ENCODE measurements at regions not wholly inside any gene's neighbourhood (a gene's known extent, or its start where the extent isn't known, plus 50 kb on each side); places are given as distances from the start of the nearest gene placed in this dataset.
"Not testable (repeated sequence)": the region's sequence is repeated elsewhere in the genome, so short reads cannot be mapped to it uniquely, and the experiment has no call there.

- Histone ChIP-seq H3K9me3 (no peaks in the 10 kb centered on the region), H3K4me3 (no peak overlapping the region), H3K4me1 (no peaks in the 10 kb centered on the region), H3K27me3 (no peaks in the 10 kb centered on the region), H3K36me3 (no peaks in the 10 kb centered on the region), H3K27ac (no peak overlapping the region)
- intact Hi-C loops (cut with DNase I): no loop called here
- DNase-seq (ENCODE audit: low spot score in 2 of 2): no peak
- no peak for TF ChIP-seq CTCF (IDR thresholded peaks at IDR 0.05)
Observed at GRCh38 chr3:11898611-11899325, 52.1 kb upstream of the TAMM41 start.

- DNase-seq (ENCODE audit: low spot score in 2 of 2); intact Hi-C loops (cut with DNase I); H3K4me3 ChIP-seq; H3K36me3 ChIP-seq; H3K27me3 ChIP-seq; H3K27ac ChIP-seq; H3K4me1 ChIP-seq; H3K9me3 ChIP-seq: not testable (repeated sequence)
Observed at GRCh38 chr3:11899389-11899788, 52.7 kb upstream of the TAMM41 start.

GRCh38 chr3:11899826-11900225, 53.1 kb upstream of the TAMM41 start:
- no peaks in the 10 kb centered on the region for H3K27me3 ChIP-seq
- no peak for DNase-seq (ENCODE audit: low spot score in 2 of 2)
- intact Hi-C loops (cut with DNase I): no loop called here
- no peak overlapping the region for H3K27ac ChIP-seq
- H3K4me3 ChIP-seq: no peak overlapping the region
- H3K4me1 ChIP-seq: no peaks in the 10 kb centered on the region
- H3K36me3 ChIP-seq: no peaks in the 10 kb centered on the region
- no peak for TF ChIP-seq CTCF (IDR thresholded peaks at IDR 0.05)
- no peaks in the 10 kb centered on the region for H3K9me3 ChIP-seq

- no peak for TF ChIP-seq CTCF (IDR thresholded peaks at IDR 0.05)
- Histone ChIP-seq H3K4me3 (no peak overlapping the region), H3K27me3 (no peaks in the 10 kb centered on the region), H3K36me3 (no peaks in the 10 kb centered on the region), H3K9me3 (no peaks in the 10 kb centered on the region), H3K4me1 (no peaks in the 10 kb centered on the region), H3K27ac (no peak overlapping the region)
- intact Hi-C loops (cut with DNase I): no loop called here
- no peak for DNase-seq (ENCODE audit: low spot score in 2 of 2)
Observed at GRCh38 chr3:11900824-11901223, 54.1 kb upstream of the TAMM41 start.

- Histone ChIP-seq H3K36me3 (no peaks in the 10 kb centered on the region), H3K27ac (no peak overlapping the region), H3K4me1 (no peaks in the 10 kb centered on the region), H3K9me3 (no peaks in the 10 kb centered on the region), H3K27me3 (no peaks in the 10 kb centered on the region), H3K4me3 (no peak overlapping the region)
- intact Hi-C loops (cut with DNase I): no loop called here
- no peak for TF ChIP-seq CTCF (IDR thresholded peaks at IDR 0.05)
- no peak for DNase-seq (ENCODE audit: low spot score in 2 of 2)
Observed at GRCh38 chr3:11901286-11901875, 54.7 kb upstream of the TAMM41 start.

- H3K4me3 ChIP-seq: no peak overlapping the region
- H3K27ac ChIP-seq: no peak overlapping the region
- no peaks in the 10 kb centered on the region for H3K9me3 ChIP-seq
- no peak for DNase-seq (ENCODE audit: low spot score in 2 of 2)
- intact Hi-C loops (cut with DNase I): no loop called here
- H3K36me3 ChIP-seq: no peaks in the 10 kb centered on the region
- TF ChIP-seq CTCF (IDR thresholded peaks at IDR 0.05): no peak
- H3K4me1 ChIP-seq: no peaks in the 10 kb centered on the region
- H3K27me3 ChIP-seq: no peaks in the 10 kb centered on the region
Observed at GRCh38 chr3:11903047-11903446, 56.4 kb upstream of the TAMM41 start.

Measured in ascending aorta (tissue), 2 donors.